Adrenal gland (tissue), 9 donors: ENCODE measurements at regions not wholly inside any gene's neighbourhood (a gene's known extent, or its start where the extent isn't known, plus 50 kb on each side); places are given as distances from the start of the nearest gene placed in this dataset.
"Not testable (repeated sequence)": the region's sequence is repeated elsewhere in the genome, so short reads cannot be mapped to it uniquely, and the experiment has no call there.

Experiments
- DNase-seq, 7 donors: peaks; one replicate each; pipeline ENCODE4 v3.0.0-alpha.2; 2019 to 2020
- H3K27ac ChIP-seq, 5 donors: fragments of 200-600 bp; sonication (generic) in 4 of 5; 1 replicate in 3 of 5; 2 replicates in 2 of 5; pipeline versions ENCODE4 v1.5.1 to v1.8.0; 2016 to 2020; ENCODE audit warnings: mild to moderate bottlenecking in 1 of 5
- H3K27me3 ChIP-seq: fragments of 200-600 bp; 2 replicates; pipeline ENCODE4 v1.8.0; 2021
- H3K36me3 ChIP-seq, 2 donors: fragments of 200-600 bp; replicated peaks in 1 of 2; 1 replicate in 1 of 2; 2 replicates in 1 of 2; pipeline versions ENCODE4 v1.5.1 to v1.8.0; 2018 to 2022
- H3K4me1 ChIP-seq, 2 donors: fragments of 200-600 bp; replicated peaks in 1 of 2; 1 replicate in 1 of 2; 2 replicates in 1 of 2; pipeline versions ENCODE4 v1.5.1 to v1.8.0; 2018 to 2021
- H3K4me3 ChIP-seq, 4 donors: fragments of 200-600 bp; sonication (generic) in 3 of 4; one replicate each; pipeline ENCODE4 v1.5.1; 2016 to 2018
- H3K9me3 ChIP-seq, 3 donors: fragments of 200-600 bp; sonication (generic) in 1 of 3; replicated peaks in 1 of 3; 1 replicate in 2 of 3; 2 replicates in 1 of 3; pipeline versions ENCODE4 v1.5.1 to v1.8.0; 2016 to 2021
- POLR2A ChIP-seq, 2 donors: fragments of 450-650 bp; IDR thresholded peaks; one replicate each; pipeline ENCODE4 v1.6.1; 2017; ENCODE audit warnings: antibody characterized with exemption in 2 of 2, mild to moderate bottlenecking in 2 of 2, moderate library complexity in 1 of 2
- WGBS, 4 donors: extraction: QIAGEN DNeasy Blood & Tissue Kit in 2 of 4; methylation state at CpG; one replicate each; pipeline versions ENCODE4 v1.1.5 to v1.1.7; 2013 to 2017; 5-methylcytosine and 5-hydroxymethylcytosine counted together
- intact Hi-C, 2 donors: fragments of 100-400 bp; cut with DNase I; formaldehyde crosslinking; loops; one replicate each; pipeline versions ENCODE4 v1.14.1 to v1.15.0; 2022 to 2023
- TF ChIP-seq, protein P1 (sequence below), 6 experiments: fragments of 450-650 bp in 4 of 6; fragments of 200-600 bp in 2 of 6; sonication (generic) in 1 of 6; IDR thresholded peaks; 1 replicate in 5 of 6; 2 replicates in 1 of 6; pipeline versions ENCODE4 v1.5.1 to v1.8.0; 2016 to 2021; ENCODE audit warnings: antibody characterized with exemption in 6 of 6, mild to moderate bottlenecking in 2 of 6, moderate library complexity in 1 of 6
- donor health status: healthy with polysubstance abuse.
- donor health status: Bipolar disorder and iron deficiency.
- donor health status: DM: yes; HTN: yes; CAD: no.
- donor health status: DM: no; HTN: no; CAD: no.
- donor health status: DM: no; HTN: no; CAD: no.

DNA sequence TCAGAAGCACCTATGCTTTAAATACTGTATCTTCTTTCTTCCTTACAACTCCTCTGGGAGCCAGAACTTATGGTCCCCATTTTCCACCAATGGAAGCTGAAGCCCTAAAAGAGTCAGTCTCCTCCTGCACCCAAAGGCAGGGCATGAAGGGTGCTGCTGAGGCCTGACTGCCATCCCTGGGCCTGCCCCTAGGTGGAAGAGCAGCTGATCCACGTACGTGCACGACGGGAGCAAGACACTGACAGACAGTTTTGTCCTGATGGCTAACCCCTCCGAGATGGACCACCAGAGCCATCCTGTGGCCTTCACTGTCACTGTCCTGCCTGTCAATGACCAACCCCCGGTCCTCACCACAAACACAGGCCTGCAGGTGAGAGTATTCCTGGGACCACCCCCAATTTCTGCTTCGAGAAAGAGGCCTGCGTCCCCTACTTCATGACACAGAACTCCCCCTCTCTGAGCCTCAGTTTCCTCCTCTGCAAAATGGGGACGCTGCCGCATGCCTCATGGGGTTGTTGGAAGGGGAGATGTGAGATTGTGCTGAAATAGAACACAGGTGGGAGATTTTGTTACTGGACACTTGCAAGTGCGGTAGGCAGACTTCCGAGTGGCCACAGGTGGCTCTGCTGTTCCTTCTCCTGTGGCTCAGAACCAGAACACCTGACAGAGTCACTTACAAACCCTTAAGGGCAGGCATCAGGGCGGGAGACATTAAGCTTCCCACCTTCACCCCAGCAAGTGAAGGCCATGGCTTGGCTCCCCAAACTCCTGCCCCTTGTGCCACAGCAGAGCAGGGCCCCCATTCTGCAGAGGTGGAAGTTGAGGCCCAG, 175.4 kb downstream of the TBC1D2B start:
- 77 to 88% (median 82%) methylated on average over 7 to 13 of the region's 13 CpGs for WGBS, 4 donors
- H3K4me3 ChIP-seq: no peak overlapping the region
- intact Hi-C loops: no loop called here
- no peaks in the 10 kb centered on the region for H3K4me1 ChIP-seq
- peak in 1 of 7 donors; percentile 10 for DNase-seq
- TF ChIP-seq POLR2A (IDR thresholded peaks at IDR 0.05): no peak
- TF ChIP-seq, protein P1, sequence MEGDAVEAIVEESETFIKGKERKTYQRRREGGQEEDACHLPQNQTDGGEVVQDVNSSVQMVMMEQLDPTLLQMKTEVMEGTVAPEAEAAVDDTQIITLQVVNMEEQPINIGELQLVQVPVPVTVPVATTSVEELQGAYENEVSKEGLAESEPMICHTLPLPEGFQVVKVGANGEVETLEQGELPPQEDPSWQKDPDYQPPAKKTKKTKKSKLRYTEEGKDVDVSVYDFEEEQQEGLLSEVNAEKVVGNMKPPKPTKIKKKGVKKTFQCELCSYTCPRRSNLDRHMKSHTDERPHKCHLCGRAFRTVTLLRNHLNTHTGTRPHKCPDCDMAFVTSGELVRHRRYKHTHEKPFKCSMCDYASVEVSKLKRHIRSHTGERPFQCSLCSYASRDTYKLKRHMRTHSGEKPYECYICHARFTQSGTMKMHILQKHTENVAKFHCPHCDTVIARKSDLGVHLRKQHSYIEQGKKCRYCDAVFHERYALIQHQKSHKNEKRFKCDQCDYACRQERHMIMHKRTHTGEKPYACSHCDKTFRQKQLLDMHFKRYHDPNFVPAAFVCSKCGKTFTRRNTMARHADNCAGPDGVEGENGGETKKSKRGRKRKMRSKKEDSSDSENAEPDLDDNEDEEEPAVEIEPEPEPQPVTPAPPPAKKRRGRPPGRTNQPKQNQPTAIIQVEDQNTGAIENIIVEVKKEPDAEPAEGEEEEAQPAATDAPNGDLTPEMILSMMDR (IDR thresholded peaks at IDR 0.05): no peak
- H3K36me3 ChIP-seq: no peaks in the 10 kb centered on the region
- H3K27me3 ChIP-seq: no peaks in the 10 kb centered on the region
- H3K9me3 ChIP-seq: no peaks in the 10 kb centered on the region
- no peak overlapping the region for H3K27ac ChIP-seq

DNA sequence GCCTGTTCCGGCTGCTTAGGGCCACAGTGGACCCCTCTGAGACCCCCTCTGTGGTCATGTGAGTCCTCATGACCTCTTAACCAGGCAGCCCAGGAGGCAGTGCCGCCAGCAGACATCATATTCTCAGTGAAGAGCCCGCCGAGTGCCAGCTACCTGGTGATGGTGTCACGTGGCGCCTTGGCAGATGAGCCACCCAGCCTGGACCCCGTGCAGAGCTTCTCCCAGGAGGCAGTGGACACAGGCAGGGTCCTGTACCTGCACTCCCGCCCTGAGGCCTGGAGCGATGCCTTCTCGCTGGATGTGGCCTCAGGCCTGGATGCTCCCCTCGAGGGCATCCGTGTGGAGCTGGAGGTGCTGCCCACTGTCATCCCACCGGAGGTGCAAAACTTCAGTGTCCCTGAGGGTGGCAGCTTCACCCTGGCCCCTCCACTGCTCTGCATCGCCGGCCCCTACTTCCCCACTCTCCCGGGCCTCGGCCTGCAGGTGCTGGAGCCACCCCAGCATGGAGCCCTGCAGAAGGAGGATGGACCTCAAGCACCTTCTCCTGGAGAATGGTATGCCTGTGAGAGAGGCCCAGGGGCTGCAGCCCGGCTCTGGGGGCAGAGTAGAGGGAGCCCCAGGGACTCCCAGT, 176.1 kb downstream of the TBC1D2B start:
- TF ChIP-seq POLR2A (IDR thresholded peaks at IDR 0.05): no peak
- TF ChIP-seq, protein P1 (IDR thresholded peaks at IDR 0.05): no peak
- 83 to 97% (median 91%) methylated on average over 2 to 18 of the region's 18 CpGs for WGBS, 4 donors
- Histone ChIP-seq H3K9me3 (no peaks in the 10 kb centered on the region), H3K4me1 (no peaks in the 10 kb centered on the region), H3K36me3 (no peaks in the 10 kb centered on the region), H3K27ac (no peak overlapping the region), H3K4me3 (no peak overlapping the region), H3K27me3 (no peaks in the 10 kb centered on the region)
- peak in 1 of 7 donors; percentile 7 for DNase-seq
- intact Hi-C loops: no loop called here

DNA sequence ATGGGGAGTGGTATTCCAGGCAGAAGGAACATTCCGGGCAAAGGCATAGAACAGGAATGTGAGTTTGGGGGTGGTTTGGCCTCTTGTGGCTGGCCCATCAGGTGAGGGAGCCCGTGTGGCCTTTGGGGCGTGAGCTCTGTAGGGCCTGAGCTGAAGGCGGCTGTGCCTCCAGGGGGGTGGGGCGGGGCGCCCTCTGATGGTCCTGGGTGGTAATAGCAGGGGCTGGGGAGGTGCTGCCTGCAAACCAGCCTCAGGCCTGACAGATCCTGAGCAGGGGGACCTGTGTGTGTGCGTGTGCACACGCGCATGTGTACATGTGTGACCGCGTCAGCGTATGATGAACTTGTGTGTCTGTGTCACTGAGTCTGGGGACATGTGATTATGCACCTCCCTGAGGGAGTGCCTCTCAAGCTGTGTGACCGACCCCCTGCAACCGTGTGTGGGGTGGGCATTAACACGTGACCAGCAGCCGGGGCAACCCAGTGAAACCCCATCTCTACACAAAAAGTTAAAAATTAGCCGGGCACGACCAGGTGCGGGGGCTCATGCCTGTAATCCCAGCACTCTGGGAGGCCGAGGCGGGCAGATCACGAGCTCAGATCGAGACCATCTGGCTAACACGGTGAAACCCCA, 177.1 kb downstream of the TBC1D2B start:
- H3K4me1 ChIP-seq, H3K36me3 ChIP-seq, intact Hi-C loops, H3K4me3 ChIP-seq, H3K9me3 ChIP-seq, H3K27ac ChIP-seq, H3K27me3 ChIP-seq: not testable (repeated sequence)
- DNase-seq: peak in 4 of 7 donors; percentile 20 to 63 (median 50)
- WGBS, 4 donors: 64 to 92% (median 73%) methylated on average over 5 to 24 of the region's 24 CpGs
- TF ChIP-seq, protein P1 (IDR thresholded peaks at IDR 0.05): peak; percentile 9 to 48 (median 28)

DNA sequence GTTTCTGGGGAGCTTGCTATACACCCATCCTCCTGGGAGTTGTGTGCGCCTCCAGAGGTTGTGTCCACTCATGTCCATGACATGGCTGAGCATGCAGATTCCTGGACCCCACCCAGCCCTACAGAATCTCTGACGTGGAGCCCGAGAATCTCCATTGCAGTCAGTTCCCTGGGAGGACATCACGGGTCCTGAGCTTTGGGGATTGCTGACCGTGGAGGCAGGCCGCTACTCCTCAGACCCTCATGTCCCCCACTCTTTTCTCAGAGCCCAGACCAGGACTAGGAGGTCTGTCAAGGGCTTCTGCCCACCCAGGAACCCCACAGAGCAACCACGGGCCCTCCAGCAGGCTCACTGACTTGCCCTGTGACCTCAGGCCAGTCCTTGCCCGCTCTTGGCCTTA, 177.7 kb downstream of the TBC1D2B start:
- H3K4me3 ChIP-seq, H3K9me3 ChIP-seq, intact Hi-C loops, H3K36me3 ChIP-seq, H3K27me3 ChIP-seq, H3K4me1 ChIP-seq, H3K27ac ChIP-seq: not testable (repeated sequence)
- WGBS, 4 donors: 80 to 100% (median 92%) methylated on average over 1 to 7 of the region's 8 CpGs
- DNase-seq: peak in 1 of 7 donors; percentile 11
